H1 (cell line): ENCODE measurements at regions not wholly inside any gene's neighbourhood (a gene's known extent, or its start where the extent isn't known, plus 50 kb on each side); places are given as distances from the start of the nearest gene placed in this dataset.

Source experiments
- ASH2L ChIP-seq: fragments of 200-600, 300-600 bp; sonication (generic); IDR thresholded peaks from one replicate; pipeline ENCODE4 v1.7.1; 2017; ENCODE audit warnings: low read length
- CTCF ChIP-seq, 3 experiments: IDR thresholded peaks; 1 replicate in 2 of 3; 2 replicates in 1 of 3; pipeline versions ENCODE4 v1.5.1 to v1.6.1; 2011; ENCODE audit warnings: low read length in 3 of 3, mild to moderate bottlenecking in 3 of 3, inconsistent platforms in 2 of 3, low read depth in 1 of 3, moderate library complexity in 1 of 3; ENCODE audit not compliant: insufficient read depth in 1 of 3; ENCODE audit errors: control extremely low read depth in 1 of 3
- EP300 ChIP-seq, 2 experiments: IDR thresholded peaks; 1 replicate in 1 of 2; 2 replicates in 1 of 2; pipeline ENCODE4 v1.6.1; 2011 to 2012; ENCODE audit warnings: low read depth in 2 of 2, low read length in 2 of 2, mild to moderate bottlenecking in 2 of 2, borderline replicate concordance in 1 of 2, inconsistent platforms in 1 of 2, moderate library complexity in 1 of 2
- JUN ChIP-seq: IDR thresholded peaks from 2 replicates; pipeline ENCODE4 v1.6.1; 2011; ENCODE audit warnings: low read depth, mild to moderate bottlenecking, improper control_type of control experiment, low read length
- JUND ChIP-seq: IDR thresholded peaks from 2 replicates; pipeline ENCODE4 v1.6.1; 2011; ENCODE audit warnings: mild to moderate bottlenecking, improper control_type of control experiment, low read length
- MAX ChIP-seq: IDR thresholded peaks from 2 replicates; pipeline ENCODE4 v1.6.1; 2012; ENCODE audit warnings: inconsistent platforms
- NRF1 ChIP-seq: IDR thresholded peaks from 2 replicates; pipeline ENCODE4 v1.6.1; 2011; ENCODE audit warnings: mild to moderate bottlenecking, low read depth, low read length, improper control_type of control experiment
- POLR2A ChIP-seq, 2 experiments: IDR thresholded peaks; 1 replicate in 1 of 2; 2 replicates in 1 of 2; pipeline ENCODE4 v1.6.1; 2011; ENCODE audit warnings: low read depth in 2 of 2, low read length in 2 of 2, mild to moderate bottlenecking in 2 of 2; ENCODE audit errors: control extremely low read depth in 1 of 2
- POLR2AphosphoS5 ChIP-seq: IDR thresholded peaks from 2 replicates; pipeline ENCODE4 v1.6.1; 2011; ENCODE audit warnings: low read depth, low read length
- SIN3A ChIP-seq, 2 experiments: IDR thresholded peaks in 1 of 2; conservative IDR thresholded peaks in 1 of 2; 2 replicates each; pipeline ENCODE4 v1.6.1; 2011 to 2012; ENCODE audit warnings: low read length in 2 of 2, improper control_type of control experiment in 1 of 2, low read depth in 1 of 2, mild to moderate bottlenecking in 1 of 2
- SP1 ChIP-seq: IDR thresholded peaks from 2 replicates; pipeline ENCODE4 v1.6.1; 2011; ENCODE audit warnings: low read depth, low read length
- TAF7 ChIP-seq: optimal IDR thresholded peaks from 2 replicates; pipeline ENCODE3; 2011; ENCODE audit warnings: low read depth, mild to moderate bottlenecking, inconsistent platforms, low read length, moderate library complexity, borderline replicate concordance
- TEAD4 ChIP-seq: IDR thresholded peaks from 2 replicates; pipeline ENCODE4 v1.6.1; 2012; ENCODE audit warnings: low read depth, low read length, inconsistent platforms, mixed read lengths

GRCh38 chr13:19061278-19061677 is 120.3 kb downstream of the TUBA3C start:
- no peak for TF ChIP-seq CTCF (IDR thresholded peaks at IDR 0.05; ENCODE audit: control extremely low read depth in 1 of 3, insufficient read depth in 1 of 3, low read depth in 1 of 3, low read length in 3 of 3)
- no peak for TF ChIP-seq POLR2A (IDR thresholded peaks at IDR 0.05; ENCODE audit: control extremely low read depth in 1 of 2, low read depth in 2 of 2, low read length in 2 of 2)
- TF ChIP-seq ASH2L, result no peak
- no peak for TF ChIP-seq JUN
- TF ChIP-seq POLR2AphosphoS5, result no peak
- no peak for TF ChIP-seq SIN3A (conservative IDR thresholded peaks at IDR 0.05 in 1 of 2, IDR thresholded peaks at IDR 0.05 in 1 of 2; ENCODE audit: low read depth in 1 of 2, low read length in 2 of 2)
- no peak for TF ChIP-seq TAF7
- TF ChIP-seq TEAD4, result no peak
- TF ChIP-seq SP1, result no peak
- TF ChIP-seq MAX, result no peak
- TF ChIP-seq NRF1, result no peak
- TF ChIP-seq JUND, result no peak
- TF ChIP-seq EP300 (IDR thresholded peaks at IDR 0.05; ENCODE audit: borderline replicate concordance in 1 of 2, low read depth in 2 of 2, low read length in 2 of 2), result no peak
